BE2C (cell line): ENCODE measurements at regions not wholly inside any gene's neighbourhood (a gene's known extent, or its start where the extent isn't known, plus 50 kb on each side); places are given as distances from the start of the nearest gene placed in this dataset.

Experiments used
- DNase-seq: peaks from one replicate; pipeline ENCODE4 v3.0.0-alpha.2; 2020
- H3K27me3 ChIP-seq: fragments of 250-450 bp; sonication (Bioruptor Pico); 2 replicates; pipeline ENCODE4 v1.5.1; 2020; ENCODE audit warnings: mild to moderate bottlenecking
- H3K36me3 ChIP-seq: fragments of 250-450 bp; sonication (Bioruptor Pico); 2 replicates; pipeline ENCODE4 v1.5.1; 2020; ENCODE audit warnings: mild to moderate bottlenecking
- H3K4me1 ChIP-seq: fragments of 250-450 bp; sonication (Bioruptor Pico); 2 replicates; pipeline ENCODE4 v1.5.1; 2020
- H3K4me3 ChIP-seq: 2 replicates; pipeline ENCODE4 v1.5.1; 2011; ENCODE audit warnings: low read depth, low read length
- H3K9me3 ChIP-seq: fragments of 250-450 bp; sonication (Bioruptor Pico); 2 replicates; pipeline ENCODE4 v1.5.1; 2020
- TF ChIP-seq, protein P1 (sequence below): IDR thresholded peaks from 2 replicates; pipeline ENCODE4 v1.5.1; 2012; ENCODE audit warnings: mild to moderate bottlenecking, low read depth, low read length

DNA sequence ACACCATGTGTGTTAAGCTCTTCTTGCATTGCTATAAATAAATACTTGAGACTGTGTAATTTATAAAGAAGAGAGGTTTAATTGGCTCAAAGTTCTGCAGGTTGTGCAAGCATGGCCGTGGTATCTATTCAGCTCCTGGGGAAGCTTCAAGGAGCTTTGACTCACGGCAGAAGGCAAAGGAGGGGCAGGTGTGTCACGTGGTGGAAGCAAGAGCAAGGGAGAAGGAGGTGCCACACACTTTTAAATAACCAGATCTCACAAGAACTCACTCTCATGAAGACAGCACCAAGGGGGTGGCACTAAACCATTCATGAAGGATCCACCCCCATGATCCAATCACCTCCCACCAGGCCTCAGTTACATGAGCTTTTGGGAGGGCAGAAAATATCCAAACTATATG lies 193.7 kb downstream of the ERMARD start:
- Histone ChIP-seq H3K4me3 (no peak overlapping the region), H3K4me1 (peaks cover 4% of the 10 kb centered on the region; the same call in 1 of the 2 replicates), H3K36me3 (no peaks in the 10 kb centered on the region), H3K27me3 (no peaks in the 10 kb centered on the region), H3K9me3 (no peaks in the 10 kb centered on the region)
- no peak for DNase-seq
- TF ChIP-seq, protein P1, sequence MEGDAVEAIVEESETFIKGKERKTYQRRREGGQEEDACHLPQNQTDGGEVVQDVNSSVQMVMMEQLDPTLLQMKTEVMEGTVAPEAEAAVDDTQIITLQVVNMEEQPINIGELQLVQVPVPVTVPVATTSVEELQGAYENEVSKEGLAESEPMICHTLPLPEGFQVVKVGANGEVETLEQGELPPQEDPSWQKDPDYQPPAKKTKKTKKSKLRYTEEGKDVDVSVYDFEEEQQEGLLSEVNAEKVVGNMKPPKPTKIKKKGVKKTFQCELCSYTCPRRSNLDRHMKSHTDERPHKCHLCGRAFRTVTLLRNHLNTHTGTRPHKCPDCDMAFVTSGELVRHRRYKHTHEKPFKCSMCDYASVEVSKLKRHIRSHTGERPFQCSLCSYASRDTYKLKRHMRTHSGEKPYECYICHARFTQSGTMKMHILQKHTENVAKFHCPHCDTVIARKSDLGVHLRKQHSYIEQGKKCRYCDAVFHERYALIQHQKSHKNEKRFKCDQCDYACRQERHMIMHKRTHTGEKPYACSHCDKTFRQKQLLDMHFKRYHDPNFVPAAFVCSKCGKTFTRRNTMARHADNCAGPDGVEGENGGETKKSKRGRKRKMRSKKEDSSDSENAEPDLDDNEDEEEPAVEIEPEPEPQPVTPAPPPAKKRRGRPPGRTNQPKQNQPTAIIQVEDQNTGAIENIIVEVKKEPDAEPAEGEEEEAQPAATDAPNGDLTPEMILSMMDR: no peak

DNA sequence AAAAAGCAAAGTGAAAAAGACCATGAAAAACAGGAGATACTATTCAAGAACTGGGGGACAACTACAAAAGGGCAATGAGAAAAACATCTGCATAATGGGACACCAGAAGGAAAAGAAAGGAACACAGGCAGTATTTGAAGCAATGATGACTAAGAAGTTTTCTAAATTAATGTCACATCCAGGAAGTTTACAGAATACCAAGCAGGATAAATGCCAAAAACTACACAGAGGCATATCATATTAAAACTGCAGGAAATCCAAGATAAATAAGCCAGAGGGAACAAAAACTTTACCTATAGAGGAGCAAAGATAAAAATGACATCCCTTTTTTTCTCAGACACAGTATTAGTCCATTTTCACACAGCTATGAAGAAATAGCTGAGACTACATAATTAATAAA lies 193.0 kb downstream of the ERMARD start:
- Histone ChIP-seq H3K36me3 (no peaks in the 10 kb centered on the region), H3K27me3 (no peaks in the 10 kb centered on the region), H3K4me3 (no peak overlapping the region), H3K9me3 (no peaks in the 10 kb centered on the region), H3K4me1 (peaks cover 4% of the 10 kb centered on the region; the same call in 1 of the 2 replicates)
- TF ChIP-seq, protein P1: no peak
- DNase-seq: no peak

DNA sequence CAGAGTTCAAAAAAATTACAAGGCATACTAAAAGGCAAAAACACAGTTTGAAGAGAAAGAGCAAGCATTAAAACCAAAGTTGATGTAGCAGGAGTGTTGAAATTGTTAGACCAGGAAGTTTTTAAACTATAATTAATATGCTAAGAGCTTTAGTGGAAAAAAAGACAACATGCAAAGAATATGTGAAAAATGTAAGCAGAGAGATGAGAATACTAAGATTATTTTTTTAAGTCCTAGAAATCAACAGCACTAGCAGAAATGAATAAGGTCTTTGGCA lies 192.6 kb downstream of the ERMARD start:
- Histone ChIP-seq H3K9me3 (no peaks in the 10 kb centered on the region), H3K4me1 (peaks cover 4% of the 10 kb centered on the region; the same call in 1 of the 2 replicates), H3K4me3 (no peak overlapping the region), H3K27me3 (no peaks in the 10 kb centered on the region), H3K36me3 (no peaks in the 10 kb centered on the region)
- no peak for DNase-seq
- TF ChIP-seq, protein P1: no peak

DNA sequence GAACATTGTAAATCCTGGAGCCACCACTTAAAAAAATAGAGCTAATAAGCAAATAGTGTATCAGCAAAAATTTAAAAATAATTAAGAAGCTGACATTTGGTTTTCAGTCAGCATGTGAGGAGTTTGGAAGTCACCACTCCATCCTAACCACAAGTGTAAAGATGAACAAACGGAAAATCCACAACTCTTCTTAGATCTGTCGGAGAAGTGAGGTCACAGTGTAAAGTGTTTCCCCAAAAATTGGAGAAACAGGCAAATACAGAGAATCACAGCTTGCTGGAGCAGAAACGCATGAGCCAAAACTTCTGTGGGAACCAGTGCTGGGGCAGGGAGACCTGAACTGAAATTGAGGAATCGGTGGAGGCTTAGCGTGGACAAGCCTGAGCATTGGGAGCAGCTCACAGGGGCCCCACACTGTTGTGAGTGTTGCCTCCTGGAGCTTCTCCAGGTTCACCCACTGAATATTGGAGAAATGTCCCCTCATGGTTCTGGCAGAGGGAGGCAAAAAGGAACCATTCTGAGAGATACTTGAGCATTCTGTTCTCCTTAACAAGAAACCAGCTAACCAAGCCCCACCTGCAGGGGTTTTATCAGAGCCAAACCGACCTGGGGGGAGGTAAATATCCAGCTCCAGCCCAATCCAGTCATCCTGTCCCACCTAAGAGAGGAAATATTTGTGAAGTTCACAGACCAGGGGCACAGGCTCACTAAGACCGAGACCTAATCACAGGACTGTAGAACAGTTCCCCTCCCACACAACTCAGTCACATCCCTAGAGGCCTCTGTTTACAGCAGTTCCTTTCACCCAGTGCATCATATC lies 192.0 kb downstream of the ERMARD start:
- H3K9me3 ChIP-seq: no peaks in the 10 kb centered on the region
- DNase-seq: no peak
- H3K4me3 ChIP-seq: no peak overlapping the region
- peaks cover 4% of the 10 kb centered on the region; the same call in 1 of the 2 replicates for H3K4me1 ChIP-seq
- H3K36me3 ChIP-seq: no peaks in the 10 kb centered on the region
- H3K27me3 ChIP-seq: no peaks in the 10 kb centered on the region
- TF ChIP-seq, protein P1: no peak

DNA sequence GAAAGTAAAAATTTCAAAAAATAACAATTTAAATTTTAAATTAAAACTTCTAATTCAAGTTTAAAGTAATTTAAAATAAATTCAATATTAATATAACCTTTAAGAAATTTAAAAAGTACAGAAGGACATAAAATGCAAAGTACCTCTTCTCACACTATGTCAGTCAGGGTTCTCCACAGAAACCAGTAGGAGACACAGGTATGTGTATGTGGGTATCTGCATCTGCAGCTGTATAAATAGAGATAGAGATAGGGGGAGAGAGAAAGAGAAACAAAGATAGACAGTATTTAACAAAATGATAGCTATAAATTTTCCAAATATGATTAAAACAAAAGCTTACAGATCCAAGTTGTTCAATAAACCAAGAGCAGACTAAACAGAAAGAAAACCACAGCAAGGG lies 190.8 kb downstream of the ERMARD start:
- DNase-seq: no peak
- TF ChIP-seq, protein P1: no peak
- no peak overlapping the region for H3K4me3 ChIP-seq
- no peaks in the 10 kb centered on the region for H3K36me3 ChIP-seq
- H3K4me1 ChIP-seq: peaks cover 4% of the 10 kb centered on the region; the same call in 1 of the 2 replicates
- no peaks in the 10 kb centered on the region for H3K9me3 ChIP-seq
- H3K27me3 ChIP-seq: no peaks in the 10 kb centered on the region

DNA sequence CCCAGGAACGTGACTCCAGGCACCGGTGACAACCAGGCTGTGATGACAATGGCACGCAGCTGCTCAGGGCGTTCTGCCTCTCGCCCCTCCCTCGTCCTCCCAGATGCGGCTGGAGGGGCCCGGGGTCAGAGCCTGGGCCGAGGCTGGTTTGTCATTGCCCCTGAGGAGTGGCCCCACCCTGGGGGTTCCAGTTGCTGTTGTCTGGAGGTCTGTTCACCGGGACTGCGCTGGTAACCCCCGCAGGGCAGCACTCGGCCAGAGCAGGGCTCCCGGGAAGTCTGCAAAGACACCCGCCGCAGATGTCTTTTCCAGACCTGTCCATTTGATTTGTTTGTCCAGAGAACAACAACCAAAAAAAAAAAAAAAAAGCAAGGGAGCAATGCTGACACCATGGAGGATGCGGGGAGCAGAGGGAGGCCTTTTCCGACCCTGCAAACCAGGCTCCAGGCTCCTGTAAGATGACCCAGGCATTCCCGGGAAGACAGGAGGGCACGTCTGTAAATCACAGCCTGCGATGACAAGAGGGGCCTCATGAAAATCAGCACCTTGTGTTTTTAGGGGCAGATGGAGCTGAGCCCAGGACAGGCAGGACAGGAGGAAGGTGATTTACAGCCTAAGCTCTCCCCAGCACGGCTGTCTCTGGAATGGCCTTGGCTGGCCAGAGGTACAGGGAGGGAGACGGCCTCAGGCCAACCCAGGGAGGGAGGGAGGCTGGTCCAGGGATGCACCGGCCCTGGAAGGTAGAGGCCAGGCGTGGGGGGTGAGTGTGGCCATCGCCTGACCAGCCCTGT lies 189.3 kb downstream of the ERMARD start:
- Histone ChIP-seq H3K4me3 (peak overlapping the region; percentile 25), H3K9me3 (no peaks in the 10 kb centered on the region), H3K36me3 (no peaks in the 10 kb centered on the region), H3K27me3 (no peaks in the 10 kb centered on the region), H3K4me1 (peaks cover 4% of the 10 kb centered on the region; the same call in 1 of the 2 replicates)
- TF ChIP-seq, protein P1: no peak
- peak; percentile 76 for DNase-seq
